H1 (cell line): ENCODE measurements at regions not wholly inside any gene's neighbourhood (a gene's known extent, or its start where the extent isn't known, plus 50 kb on each side); places are given as distances from the start of the nearest gene placed in this dataset.

ENCODE experiments used
- CTCF ChIA-PET: fragments of 300-600 bp; sonication (Branson Sonifier 250); formaldehyde crosslinking; loops from one replicate; lab custom pipeline; 2021; ENCODE audit not compliant: partially characterized antibody; lab: Charles Lee
- POLR2A ChIA-PET: fragments of 300-600 bp; sonication (Branson Sonifier 250); formaldehyde crosslinking; loops from one replicate; lab custom pipeline; 2021; ENCODE audit warnings: inconsistent platforms; ENCODE audit not compliant: partially characterized antibody; lab: Charles Lee
- DNase-seq, 2 experiments: peaks; one replicate each; pipeline versions ENCODE4 v3.0.0 to v3.0.0-alpha.2; 2010 to 2022; ENCODE audit warnings: low spot score in 2 of 2, low read depth in 1 of 2, mixed read lengths in 1 of 2
- FAIRE-seq: peaks from 2 replicates; lab custom pipeline; 2011; peaks lifted over from hg19 to GRCh38; lab: Jason Lieb, UNC
- H2AFZ ChIP-seq: 2 replicates; pipeline ENCODE4 v1.8.1; 2012; ENCODE audit warnings: low read length, inconsistent platforms
- H2AK5ac ChIP-seq: 2 replicates; pipeline ENCODE4 v1.6.1; 2013; ENCODE audit warnings: low read depth, low read length
- H2BK120ac ChIP-seq: replicated peaks from 2 replicates; pipeline ENCODE3; 2013; ENCODE audit warnings: low read depth, low read length, inconsistent platforms
- H2BK12ac ChIP-seq: 2 replicates; pipeline ENCODE4 v1.6.1; 2013; ENCODE audit warnings: low read depth, low read length
- H2BK15ac ChIP-seq: 2 replicates; pipeline ENCODE4 v1.6.1; 2013; ENCODE audit warnings: low read length
- H2BK20ac ChIP-seq: 2 replicates; pipeline ENCODE4 v1.6.1; 2013; ENCODE audit warnings: low read length
- H2BK5ac ChIP-seq: 2 replicates; pipeline ENCODE4 v1.6.1; 2013; ENCODE audit warnings: low read depth, low read length
- H3K14ac ChIP-seq: 2 replicates; pipeline ENCODE4 v1.6.1; 2013; ENCODE audit warnings: inconsistent platforms; ENCODE audit not compliant: insufficient read length
- H3K18ac ChIP-seq: 2 replicates; pipeline ENCODE4 v1.6.1; 2013; ENCODE audit warnings: low read length; ENCODE audit errors: extremely low read depth
- H3K23ac ChIP-seq: 2 replicates; pipeline ENCODE4 v1.6.1; 2013; ENCODE audit warnings: inconsistent platforms; ENCODE audit not compliant: insufficient read length
- H3K23me2 ChIP-seq: 2 replicates; pipeline ENCODE4 v1.6.1; 2013; ENCODE audit warnings: low read depth, low read length
- H3K27ac ChIP-seq: 2 replicates; pipeline ENCODE4 v1.6.1; 2011; ENCODE audit warnings: low read depth, low read length, inconsistent platforms
- H3K27me3 ChIP-seq, 4 experiments: replicated peaks in 1 of 4; 1 replicate in 1 of 4; 2 replicates in 3 of 4; pipeline versions ENCODE4 v1.6.1 to v1.8.1; 2011 to 2013; ENCODE audit warnings: low read length in 3 of 4, mild to moderate bottlenecking in 3 of 4, inconsistent platforms in 2 of 4, mixed read lengths in 2 of 4, moderate library complexity in 1 of 4; ENCODE audit not compliant: control insufficient read depth in 3 of 4, insufficient read depth in 3 of 4; ENCODE audit errors: extremely low read depth in 1 of 4
- H3K36me3 ChIP-seq, 4 experiments: 2 replicates each; pipeline versions ENCODE4 v1.6.1 to v1.8.1; 2011 to 2013; ENCODE audit warnings: mild to moderate bottlenecking in 4 of 4, low read length in 3 of 4, moderate library complexity in 2 of 4, control low read depth in 1 of 4, inconsistent platforms in 1 of 4; ENCODE audit not compliant: insufficient read depth in 4 of 4, control insufficient read depth in 2 of 4
- H3K4ac ChIP-seq: replicated peaks from 2 replicates; pipeline ENCODE3; 2013; ENCODE audit warnings: low read length, low read depth, mixed read lengths, inconsistent platforms; ENCODE audit not compliant: insufficient read length
- H3K4me1 ChIP-seq, 4 experiments: replicated peaks in 1 of 4; 1 replicate in 1 of 4; 2 replicates in 3 of 4; pipeline versions ENCODE4 v1.6.1 to v1.8.1; 2011 to 2013; ENCODE audit warnings: low read length in 3 of 4, inconsistent platforms in 2 of 4, mixed read lengths in 1 of 4; ENCODE audit not compliant: insufficient read depth in 4 of 4, control insufficient read depth in 3 of 4
- H3K4me2 ChIP-seq, 2 experiments: 2 replicates each; pipeline versions ENCODE4 v1.6.1 to v1.8.1; 2011 to 2013; ENCODE audit warnings: low read depth in 2 of 2, low read length in 2 of 2, control low read depth in 1 of 2, inconsistent platforms in 1 of 2, mild to moderate bottlenecking in 1 of 2; ENCODE audit not compliant: insufficient read depth in 1 of 2
- H3K4me3 ChIP-seq, 4 experiments: fragments of 200-600, 300-600 bp in 1 of 4; sonication (generic), shearing (Covaris generic), sonication (Bioruptor Twin) in 1 of 4; 2 replicates each; pipeline versions ENCODE4 v1.5.1 to v1.8.1; 2011 to 2016; ENCODE audit warnings: low read length in 4 of 4, low read depth in 3 of 4, control low read depth in 2 of 4, inconsistent platforms in 2 of 4, mild to moderate bottlenecking in 2 of 4, mixed read lengths in 1 of 4, moderate library complexity in 1 of 4; ENCODE audit not compliant: insufficient read depth in 2 of 4; ENCODE audit errors: extremely low read depth in 1 of 4
- H3K56ac ChIP-seq: replicated peaks from 2 replicates; pipeline ENCODE3; 2013; ENCODE audit warnings: low read depth, mild to moderate bottlenecking, mixed read lengths, low read length, inconsistent platforms; ENCODE audit not compliant: insufficient read length
- H3K79me1 ChIP-seq: 2 replicates; pipeline ENCODE4 v1.6.1; 2013; ENCODE audit warnings: low read depth, low read length, control low read depth
- H3K79me2 ChIP-seq, 2 experiments: 2 replicates each; pipeline versions ENCODE4 v1.6.1 to v1.8.1; 2012 to 2013; ENCODE audit warnings: low read length in 2 of 2, mild to moderate bottlenecking in 2 of 2, inconsistent platforms in 1 of 2; ENCODE audit not compliant: insufficient read depth in 2 of 2, control insufficient read depth in 1 of 2
- H3K9ac ChIP-seq, 4 experiments: replicated peaks in 1 of 4; 1 replicate in 1 of 4; 2 replicates in 3 of 4; pipeline versions ENCODE4 v1.6.1 to v1.8.1; 2011 to 2013; ENCODE audit warnings: low read depth in 3 of 4, low read length in 3 of 4, control low read depth in 2 of 4, mild to moderate bottlenecking in 2 of 4, moderate library complexity in 2 of 4, inconsistent platforms in 1 of 4; ENCODE audit errors: extremely low read depth in 1 of 4
- H3K9me3 ChIP-seq, 2 experiments: 2 replicates each; pipeline versions ENCODE4 v1.6.1 to v1.8.1; 2012 to 2013; ENCODE audit warnings: mild to moderate bottlenecking in 2 of 2, moderate library complexity in 2 of 2, control low read depth in 1 of 2, inconsistent platforms in 1 of 2, low read depth in 1 of 2, low read length in 1 of 2, mixed read lengths in 1 of 2; ENCODE audit not compliant: insufficient read depth in 2 of 2
- H4K20me1 ChIP-seq, 2 experiments: replicated peaks in 1 of 2; 2 replicates each; pipeline versions ENCODE3 to v1.8.1; 2011 to 2013; ENCODE audit warnings: inconsistent platforms in 2 of 2, low read length in 2 of 2, mild to moderate bottlenecking in 1 of 2; ENCODE audit not compliant: insufficient read depth in 2 of 2, control insufficient read depth in 1 of 2
- H4K5ac ChIP-seq: 2 replicates; pipeline ENCODE4 v1.6.1; 2013; ENCODE audit warnings: low read length, low read depth, mixed read lengths, inconsistent platforms; ENCODE audit not compliant: insufficient read length
- H4K8ac ChIP-seq: 2 replicates; pipeline ENCODE4 v1.8.0; 2013; ENCODE audit warnings: mild to moderate bottlenecking, moderate library complexity, low read length, inconsistent platforms; ENCODE audit not compliant: insufficient read depth; ENCODE audit errors: extremely low read depth
- H4K91ac ChIP-seq: replicated peaks from 2 replicates; pipeline ENCODE3; 2013; ENCODE audit warnings: low read length, mixed read lengths, inconsistent platforms; ENCODE audit not compliant: insufficient read length
- CREB1 ChIP-seq: IDR thresholded peaks from 2 replicates; pipeline ENCODE4 v1.6.1; 2012; ENCODE audit warnings: inconsistent platforms
- RNF2 ChIP-seq: fragments of 200-900, 300-1000 bp; sonication (generic); IDR thresholded peaks from 2 replicates; pipeline ENCODE4 v1.7.1; 2016; ENCODE audit warnings: borderline replicate concordance, low read depth, mild to moderate bottlenecking, antibody characterized with exemption, low read length; ENCODE audit not compliant: poor library complexity, severe bottlenecking; ENCODE audit errors: missing control alignments
- whole genome bisulfite sequencing, 2 experiments: shearing (Covaris generic) in 1 of 2; methylation state at CpG; one replicate each; pipeline versions ENCODE4 v1.1.6 to v1.1.7; 2013 to 2015; ENCODE audit warnings: low lambda C conversion rate in 2 of 2, mixed read lengths in 2 of 2, inconsistent platforms in 1 of 2, low coverage in 1 of 2, missing lambda C conversion rate in 1 of 2; ENCODE audit not compliant: insufficient replicate concordance in 2 of 2, insufficient coverage in 1 of 2, insufficient read length in 1 of 2; ENCODE audit errors: extremely low coverage in 1 of 2, missing lambda C conversion rate in 1 of 2; 5-methylcytosine and 5-hydroxymethylcytosine counted together

DNA sequence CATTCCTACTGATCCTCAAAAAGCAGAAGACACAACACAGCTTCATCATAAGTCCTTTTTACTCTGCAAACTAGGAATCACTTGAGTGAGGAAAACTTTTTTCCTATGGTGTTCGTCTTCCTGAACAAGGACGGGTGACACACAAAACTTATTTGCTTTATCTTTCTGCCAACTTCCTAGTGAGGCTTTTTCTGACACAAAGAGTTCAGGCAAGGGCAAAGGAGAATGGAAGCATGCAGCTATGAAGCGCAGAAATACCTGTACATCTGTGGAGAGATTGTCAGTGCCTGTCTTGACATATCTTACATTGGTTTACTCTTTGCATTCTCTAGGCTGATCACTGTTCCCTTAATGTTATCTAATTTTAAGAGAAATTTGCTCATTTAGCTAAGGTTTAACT lies 548.0 kb upstream of the IGFBP7 start:
- CTCF ChIA-PET = interaction anchor here (0.6 kb wide), 2 partner anchors 29 to 1922 kb away, joined by 3 read pairs; no protein-coding TSS in a partner anchor
- 89% methylated on average over 3 of the region's 3 CpGs; no CpG with 5 or more reads in 1 of the 2 experiments for WGBS, 2 experiments

More for the DNA sequence above, 548.0 kb upstream of the IGFBP7 start:
- H3K14ac ChIP-seq = no peak overlapping the region
- H3K79me2 ChIP-seq = no peaks in the 10 kb centered on the region
- H3K56ac ChIP-seq = no peak overlapping the region
- POLR2A ChIA-PET = no interaction called here
- H3K4me3 ChIP-seq = no peak overlapping the region
- FAIRE-seq (no peak), DNase-seq (no peak)
- no peaks in the 10 kb centered on the region for H4K20me1 ChIP-seq
- no peak overlapping the region for H2AK5ac ChIP-seq
- H3K36me3 ChIP-seq = no peaks in the 10 kb centered on the region
- no peaks in the 10 kb centered on the region for H3K4me1 ChIP-seq
- H3K23ac ChIP-seq = no peak overlapping the region
- no peak overlapping the region for H2BK15ac ChIP-seq
- H2AFZ ChIP-seq = no peak overlapping the region
- H3K18ac ChIP-seq = no peak overlapping the region
- H2BK20ac ChIP-seq = no peak overlapping the region
- H3K9me3 ChIP-seq = no peaks in the 10 kb centered on the region; a peak in 1 of 4 replicates
- no peak overlapping the region for H3K9ac ChIP-seq
- H4K5ac ChIP-seq = no peak overlapping the region
- H3K27me3 ChIP-seq = no peaks in the 10 kb centered on the region; a peak in 1 of 7 replicates
- no peak overlapping the region for H3K27ac ChIP-seq
- H3K23me2 ChIP-seq = no peaks in the 10 kb centered on the region
- no peak overlapping the region for H2BK12ac ChIP-seq
- H4K8ac ChIP-seq = no peak overlapping the region
- H3K4me2 ChIP-seq = no peak overlapping the region
- H2BK120ac ChIP-seq = no peak overlapping the region
- no peak overlapping the region for H3K4ac ChIP-seq
- H3K79me1 ChIP-seq = no peaks in the 10 kb centered on the region
- no peak overlapping the region for H4K91ac ChIP-seq
- no peak overlapping the region for H2BK5ac ChIP-seq
- TF ChIP-seq RNF2 = no peak
- TF ChIP-seq CREB1 = no peak
